KMS-11 (cell line): ENCODE measurements at regions not wholly inside any gene's neighbourhood (a gene's known extent, or its start where the extent isn't known, plus 50 kb on each side); places are given as distances from the start of the nearest gene placed in this dataset.

Experiments
- H2AFZ ChIP-seq: fragments of 200-600 bp; sonication (generic); 2 replicates; pipeline ENCODE4 v1.6.1; 2016; ENCODE audit warnings: antibody characterized with exemption, mixed run types, low read depth
- H3K27ac ChIP-seq: fragments of 200-600 bp; sonication (generic); 2 replicates; pipeline ENCODE4 v1.6.1; 2016; ENCODE audit warnings: mild to moderate bottlenecking, mixed run types
- H3K27me3 ChIP-seq: fragments of 200-600 bp; sonication (generic); 2 replicates; pipeline ENCODE4 v1.6.1; 2017; ENCODE audit warnings: mild to moderate bottlenecking, low read depth, mixed run types, moderate library complexity; ENCODE audit not compliant: insufficient read depth
- H3K36me3 ChIP-seq: fragments of 200-600 bp; sonication (generic); 2 replicates; pipeline ENCODE4 v1.6.1; 2017; ENCODE audit warnings: mild to moderate bottlenecking, mixed run types; ENCODE audit not compliant: insufficient read depth
- H3K4me1 ChIP-seq: fragments of 200-600 bp; sonication (generic); 2 replicates; pipeline ENCODE4 v1.6.1; 2016; ENCODE audit warnings: mild to moderate bottlenecking, low read depth, mixed run types; ENCODE audit not compliant: poor library complexity, severe bottlenecking
- H3K4me2 ChIP-seq: fragments of 200-600 bp; sonication (generic); 2 replicates; pipeline ENCODE4 v1.7.0; 2016; ENCODE audit warnings: mild to moderate bottlenecking, mixed run types
- H3K4me3 ChIP-seq: fragments of 200-600 bp; sonication (generic); IDR thresholded peaks from 2 replicates; pipeline ENCODE4 v1.6.1; 2017; ENCODE audit warnings: low read depth, low read length, mixed read lengths; ENCODE audit not compliant: insufficient read depth
- H3K79me2 ChIP-seq: fragments of 200-600 bp; sonication (generic); 2 replicates; pipeline ENCODE4 v1.6.1; 2016; ENCODE audit warnings: low read depth, mixed run types; ENCODE audit not compliant: insufficient read depth
- H3K9ac ChIP-seq: fragments of 200-600 bp; sonication (generic); 2 replicates; pipeline ENCODE4 v1.6.1; 2016; ENCODE audit warnings: mild to moderate bottlenecking, mixed run types
- H4K20me1 ChIP-seq: fragments of 200-600 bp; sonication (generic); 2 replicates; pipeline ENCODE4 v1.6.1; 2016; ENCODE audit warnings: mild to moderate bottlenecking, mixed run types; ENCODE audit not compliant: insufficient read depth
- CTCF ChIP-seq: fragments of 200-600 bp; sonication (generic); conservative IDR thresholded peaks from 2 replicates; pipeline ENCODE4 v1.6.1; 2017; ENCODE audit warnings: low read depth, mild to moderate bottlenecking, antibody characterized with exemption, low read length, moderate library complexity, mixed read lengths

- Histone ChIP-seq H3K79me2 (no peaks in the 10 kb centered on the region), H3K4me2 (no peak overlapping the region), H3K4me3 (no peak overlapping the region), H3K4me1 (no peaks in the 10 kb centered on the region), H3K9ac (no peak overlapping the region), H4K20me1 (no peaks in the 10 kb centered on the region), H2AFZ (no peak overlapping the region), H3K27me3 (no peaks in the 10 kb centered on the region), H3K27ac (no peak overlapping the region), H3K36me3 (no peaks in the 10 kb centered on the region)
- TF ChIP-seq CTCF, result no peak
These were observed 457.5 kb downstream of the TOX3 start for GRCh38 chr16:52089476-52089875.

DNA sequence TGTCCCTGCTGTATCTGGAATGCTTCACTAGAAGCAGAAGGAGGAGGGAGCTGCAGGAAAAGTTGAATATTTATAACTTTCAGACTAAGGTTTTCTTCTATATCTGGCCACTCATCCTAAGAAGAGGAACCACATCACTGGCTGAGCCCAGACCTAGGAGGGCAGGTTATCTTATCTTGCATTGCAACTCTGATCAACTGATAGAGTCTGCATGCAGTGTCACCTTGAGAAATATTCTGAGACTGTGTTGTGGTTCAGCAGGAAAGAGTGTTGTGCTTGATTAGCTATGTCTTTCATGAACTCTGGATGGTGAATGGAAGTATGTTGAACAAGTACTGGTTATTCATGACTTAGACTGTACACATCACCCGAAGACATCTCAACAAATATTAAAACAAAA, 460.0 kb downstream of the TOX3 start:
- no peak overlapping the region for H3K27ac ChIP-seq
- H3K9ac ChIP-seq, result no peak overlapping the region
- no peak overlapping the region for H2AFZ ChIP-seq
- H3K36me3 ChIP-seq, result no peaks in the 10 kb centered on the region
- no peaks in the 10 kb centered on the region for H3K79me2 ChIP-seq
- no peaks in the 10 kb centered on the region for H4K20me1 ChIP-seq
- H3K4me3 ChIP-seq, result no peak overlapping the region
- no peaks in the 10 kb centered on the region for H3K4me1 ChIP-seq
- no peaks in the 10 kb centered on the region for H3K27me3 ChIP-seq
- H3K4me2 ChIP-seq, result no peak overlapping the region
- no peak for TF ChIP-seq CTCF

GRCh38 chr16:52078716-52079655, 468.0 kb downstream of the TOX3 start:
- no peak for TF ChIP-seq CTCF
- Histone ChIP-seq H3K79me2 (no peaks in the 10 kb centered on the region), H3K27ac (no peak overlapping the region), H3K36me3 (no peaks in the 10 kb centered on the region), H3K4me3 (no peak overlapping the region), H3K27me3 (no peaks in the 10 kb centered on the region), H4K20me1 (no peaks in the 10 kb centered on the region), H3K4me1 (no peaks in the 10 kb centered on the region), H2AFZ (no peak overlapping the region), H3K9ac (no peak overlapping the region), H3K4me2 (no peak overlapping the region)

GRCh38 chr16:52077607-52078006, 469.3 kb downstream of the TOX3 start:
- no peak overlapping the region for H3K4me3 ChIP-seq
- no peaks in the 10 kb centered on the region for H4K20me1 ChIP-seq
- H3K79me2 ChIP-seq, result no peaks in the 10 kb centered on the region
- TF ChIP-seq CTCF, result no peak
- no peaks in the 10 kb centered on the region for H3K27me3 ChIP-seq
- no peak overlapping the region for H3K27ac ChIP-seq
- no peak overlapping the region for H3K9ac ChIP-seq
- no peak overlapping the region for H2AFZ ChIP-seq
- no peaks in the 10 kb centered on the region for H3K4me1 ChIP-seq
- H3K4me2 ChIP-seq, result no peak overlapping the region
- H3K36me3 ChIP-seq, result no peaks in the 10 kb centered on the region
